OCI-LY7 (cell line): ENCODE measurements at regions not wholly inside any gene's neighbourhood (a gene's known extent, or its start where the extent isn't known, plus 50 kb on each side); places are given as distances from the start of the nearest gene placed in this dataset.
"Not testable (repeated sequence)": the region's sequence is repeated elsewhere in the genome, so short reads cannot be mapped to it uniquely, and the experiment has no call there.

ENCODE experiments used
- BruUV-seq: library from RNA; stranded (reverse); fragments of 400-500 nt; replicated peaks from 2 replicates; lab custom pipeline; 2021; lab: Mats Ljungman, UMichigan
- CTCF ChIA-PET: fragments of 300-600 bp; sonication (Branson Sonifier 250); formaldehyde crosslinking; loops from one replicate; lab custom pipeline; 2022; ENCODE audit warnings: antibody characterized with exemption; ENCODE audit not compliant: unreplicated experiment; lab: Charles Lee
- POLR2A ChIA-PET: fragments of 300-600 bp; sonication (Branson Sonifier 250); formaldehyde crosslinking; loops from one replicate; lab custom pipeline; 2022; ENCODE audit warnings: antibody characterized with exemption; lab: Charles Lee
- DNase-seq: peaks from one replicate; pipeline ENCODE4 v3.0.0-alpha.2; 2015; ENCODE audit warnings: low spot score
- H2AFZ ChIP-seq: fragments of 200-600 bp; sonication (generic), shearing (Covaris generic); 2 replicates; pipeline ENCODE4 v1.6.1; 2014; ENCODE audit warnings: mild to moderate bottlenecking, antibody characterized with exemption, low read length, moderate library complexity
- H3K27ac ChIP-seq: fragments of 200-600 bp; sonication (generic); 2 replicates; pipeline ENCODE4 v1.5.1; 2014; ENCODE audit warnings: mixed run types, low read depth, mild to moderate bottlenecking, moderate library complexity, low read length, inconsistent platforms; ENCODE audit not compliant: poor library complexity, severe bottlenecking
- H3K36me3 ChIP-seq: fragments of 200-600 bp; sonication (generic); 2 replicates; pipeline ENCODE4 v1.6.1; 2014; ENCODE audit warnings: mild to moderate bottlenecking, antibody characterized with exemption, low read length, moderate library complexity, mixed read lengths; ENCODE audit not compliant: insufficient read depth
- H3K4me1 ChIP-seq: fragments of 200-600 bp; sonication (generic); 2 replicates; pipeline ENCODE4 v1.5.1; 2014; ENCODE audit warnings: mild to moderate bottlenecking, low read length; ENCODE audit not compliant: insufficient read depth, poor library complexity, severe bottlenecking
- H3K4me2 ChIP-seq: fragments of 200-600 bp; sonication (generic); 2 replicates; pipeline ENCODE4 v1.6.1; 2014; ENCODE audit warnings: mild to moderate bottlenecking, low read length
- H3K4me3 ChIP-seq: fragments of 200-600 bp; sonication (generic); 2 replicates; pipeline ENCODE4 v1.5.1; 2014; ENCODE audit warnings: mild to moderate bottlenecking, low read depth, low read length; ENCODE audit not compliant: poor library complexity, severe bottlenecking
- H3K79me2 ChIP-seq: fragments of 200-600 bp; sonication (generic); 2 replicates; pipeline ENCODE4 v1.6.1; 2016; ENCODE audit warnings: low read depth, mild to moderate bottlenecking, low read length, moderate library complexity, mixed read lengths; ENCODE audit not compliant: insufficient read depth
- H3K9me2 ChIP-seq: fragments of 200-600 bp; sonication (generic); 2 replicates; pipeline ENCODE4 v1.6.1; 2016; ENCODE audit warnings: mild to moderate bottlenecking, low read length, mixed read lengths; ENCODE audit not compliant: insufficient read depth
- H3K9me3 ChIP-seq: fragments of 200-600 bp; sonication (generic); 2 replicates; pipeline ENCODE4 v1.6.1; 2014; ENCODE audit warnings: mild to moderate bottlenecking, mixed run types, low read length, mixed read lengths
- H4K20me1 ChIP-seq: fragments of 200-600 bp; sonication (generic); 2 replicates; pipeline ENCODE4 v1.6.1; 2014; ENCODE audit warnings: mild to moderate bottlenecking, antibody characterized with exemption, low read length, moderate library complexity, mixed read lengths; ENCODE audit not compliant: insufficient read depth
- intact Hi-C: fragments of 100-400 bp; cut with micrococcal nuclease; formaldehyde crosslinking; loops from one replicate; pipeline ENCODE4 v1.10.0; 2022; ENCODE audit not compliant: unreplicated experiment
- TF ChIP-seq, protein P1 (sequence below): fragments of 200-600 bp; sonication (generic); conservative IDR thresholded peaks from 2 replicates; pipeline ENCODE4 v1.5.1; 2014; ENCODE audit warnings: mild to moderate bottlenecking, antibody characterized with exemption, low read length, moderate library complexity, mixed read lengths

DNA sequence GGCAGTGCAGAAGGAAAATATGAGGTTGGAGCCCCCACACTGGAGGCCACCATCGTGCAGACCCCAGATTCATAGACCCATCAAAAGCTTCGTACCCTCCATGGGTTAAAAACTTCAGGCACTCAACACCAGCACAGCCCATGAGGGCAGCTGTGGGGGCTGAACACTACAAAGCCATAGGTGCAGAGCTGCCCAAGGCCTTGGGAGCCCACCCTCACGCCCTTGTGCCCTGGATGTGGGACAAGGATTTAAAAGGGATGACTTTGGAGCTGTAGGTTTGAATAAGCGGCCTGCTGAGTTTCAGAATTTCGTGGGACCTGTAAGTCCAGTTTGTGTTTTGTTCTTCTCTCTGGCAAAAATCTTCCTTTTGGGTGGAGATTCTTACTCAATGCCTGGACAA is 747.6 kb downstream of the SPATA31A6 start:
- H3K27ac ChIP-seq, CTCF ChIA-PET, H3K36me3 ChIP-seq, H2AFZ ChIP-seq, H3K4me3 ChIP-seq, H3K4me2 ChIP-seq, DNase-seq, H3K9me2 ChIP-seq, H3K79me2 ChIP-seq, intact Hi-C loops, H4K20me1 ChIP-seq, H3K9me3 ChIP-seq, BruUV-seq, H3K4me1 ChIP-seq, POLR2A ChIA-PET: not testable (repeated sequence)

DNA sequence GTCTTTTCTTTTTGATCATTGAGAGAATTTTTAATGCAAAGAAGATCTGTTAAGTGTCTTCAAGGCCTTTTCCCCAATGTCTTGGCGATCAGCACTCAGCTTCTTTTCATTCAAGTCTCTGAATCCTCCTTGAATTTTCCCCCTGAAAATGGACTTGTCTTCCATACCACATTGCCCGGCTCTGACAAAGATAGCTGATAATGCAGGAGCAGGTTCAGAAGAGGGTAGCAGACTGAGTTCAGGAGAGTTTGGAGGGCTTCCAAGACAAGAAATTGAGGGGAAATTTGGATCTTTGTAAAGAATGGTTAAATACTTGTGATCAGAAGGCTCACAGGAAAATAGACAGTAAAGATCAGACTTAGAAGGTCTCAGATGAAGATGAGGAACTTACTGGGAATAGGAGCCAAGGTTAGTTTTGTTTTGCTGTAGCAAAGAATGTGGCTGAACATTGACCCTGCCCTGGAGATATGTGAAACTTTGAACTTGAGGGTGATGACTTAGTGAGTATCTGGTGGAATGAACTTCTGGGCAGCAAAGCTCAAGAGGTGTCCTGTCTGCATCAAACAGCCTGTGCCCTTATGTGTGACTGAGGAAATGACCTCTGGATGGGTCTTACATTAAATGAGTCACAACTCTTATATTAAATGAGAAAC is 754.2 kb downstream of the SPATA31A6 start:
- H3K4me1 ChIP-seq, H4K20me1 ChIP-seq, DNase-seq, H3K4me3 ChIP-seq, H2AFZ ChIP-seq, POLR2A ChIA-PET, H3K4me2 ChIP-seq, CTCF ChIA-PET, H3K79me2 ChIP-seq, H3K9me3 ChIP-seq, BruUV-seq, H3K27ac ChIP-seq, H3K9me2 ChIP-seq, intact Hi-C loops, H3K36me3 ChIP-seq: not testable (repeated sequence)

DNA sequence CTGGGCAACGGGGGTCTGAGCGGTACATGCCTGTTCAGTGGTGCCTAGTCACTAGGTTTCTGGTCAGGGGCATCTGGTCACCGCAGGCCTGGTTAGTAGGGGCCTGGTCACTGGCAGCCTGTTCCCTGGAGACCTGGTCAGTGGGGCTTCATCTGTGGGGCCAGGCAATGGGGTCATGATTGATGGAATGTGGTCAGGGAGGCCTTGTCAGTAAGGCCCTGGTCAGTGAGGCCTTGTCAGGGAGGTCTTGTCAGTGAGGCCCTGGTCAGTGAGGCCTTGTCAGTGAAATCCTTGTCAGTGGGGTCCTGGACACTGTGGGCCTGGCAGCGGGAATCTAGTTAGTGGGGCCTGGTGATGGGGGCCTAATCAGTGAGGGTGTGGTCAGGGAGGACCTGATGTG is 763.6 kb downstream of the SPATA31A6 start:
- H3K9me3 ChIP-seq, H4K20me1 ChIP-seq, POLR2A ChIA-PET, H3K4me1 ChIP-seq, H3K36me3 ChIP-seq, BruUV-seq, H3K4me2 ChIP-seq, H3K4me3 ChIP-seq, H2AFZ ChIP-seq, H3K27ac ChIP-seq, intact Hi-C loops, H3K9me2 ChIP-seq, H3K79me2 ChIP-seq, CTCF ChIA-PET, DNase-seq: not testable (repeated sequence)

DNA sequence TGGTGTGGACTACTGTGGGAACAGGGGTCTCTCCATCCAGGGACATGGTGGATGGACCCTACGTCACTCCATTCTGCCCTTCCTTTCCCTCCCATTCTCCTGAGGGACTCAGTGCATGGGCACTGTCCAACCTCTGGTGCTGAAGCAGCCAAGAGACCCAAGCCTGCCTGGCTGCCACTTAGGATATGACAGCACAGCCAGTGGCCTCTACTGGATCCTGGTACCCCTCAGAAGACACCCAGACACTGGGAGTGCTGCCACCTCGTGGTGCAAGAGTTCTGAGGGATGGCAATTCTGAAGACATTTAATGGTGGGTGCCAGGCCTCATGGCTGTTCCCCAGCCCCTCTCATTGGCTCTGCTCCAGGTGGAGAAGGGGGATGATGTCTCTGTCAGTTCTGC is 767.8 kb downstream of the SPATA31A6 start:
- TF ChIP-seq, protein P1, sequence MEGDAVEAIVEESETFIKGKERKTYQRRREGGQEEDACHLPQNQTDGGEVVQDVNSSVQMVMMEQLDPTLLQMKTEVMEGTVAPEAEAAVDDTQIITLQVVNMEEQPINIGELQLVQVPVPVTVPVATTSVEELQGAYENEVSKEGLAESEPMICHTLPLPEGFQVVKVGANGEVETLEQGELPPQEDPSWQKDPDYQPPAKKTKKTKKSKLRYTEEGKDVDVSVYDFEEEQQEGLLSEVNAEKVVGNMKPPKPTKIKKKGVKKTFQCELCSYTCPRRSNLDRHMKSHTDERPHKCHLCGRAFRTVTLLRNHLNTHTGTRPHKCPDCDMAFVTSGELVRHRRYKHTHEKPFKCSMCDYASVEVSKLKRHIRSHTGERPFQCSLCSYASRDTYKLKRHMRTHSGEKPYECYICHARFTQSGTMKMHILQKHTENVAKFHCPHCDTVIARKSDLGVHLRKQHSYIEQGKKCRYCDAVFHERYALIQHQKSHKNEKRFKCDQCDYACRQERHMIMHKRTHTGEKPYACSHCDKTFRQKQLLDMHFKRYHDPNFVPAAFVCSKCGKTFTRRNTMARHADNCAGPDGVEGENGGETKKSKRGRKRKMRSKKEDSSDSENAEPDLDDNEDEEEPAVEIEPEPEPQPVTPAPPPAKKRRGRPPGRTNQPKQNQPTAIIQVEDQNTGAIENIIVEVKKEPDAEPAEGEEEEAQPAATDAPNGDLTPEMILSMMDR, result peak; percentile 48; the same call in 1 of the 2 replicates

DNA sequence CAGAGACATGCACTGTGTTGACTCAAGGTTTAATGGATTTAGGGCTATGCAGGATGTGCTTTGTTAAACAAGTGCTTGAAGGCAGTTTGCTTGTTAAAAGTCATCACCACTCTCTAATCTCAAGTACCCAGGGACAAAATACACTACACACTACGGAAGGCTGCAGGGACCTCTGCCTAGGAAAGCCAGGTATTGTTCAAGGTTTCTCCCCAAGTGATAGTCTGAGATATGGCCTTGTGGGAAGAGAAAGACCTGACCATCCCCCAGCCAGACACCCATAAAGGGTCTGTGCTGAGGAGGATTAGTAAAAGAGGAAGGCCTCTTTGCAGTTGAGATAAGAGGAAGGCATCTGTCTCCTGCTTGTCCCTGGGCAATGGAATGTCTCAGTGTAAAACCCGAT is 781.7 kb downstream of the SPATA31A6 start:
- H3K27ac ChIP-seq, H2AFZ ChIP-seq, H3K4me2 ChIP-seq, DNase-seq, H4K20me1 ChIP-seq, H3K36me3 ChIP-seq, H3K9me3 ChIP-seq, H3K79me2 ChIP-seq, H3K9me2 ChIP-seq, CTCF ChIA-PET, H3K4me1 ChIP-seq, BruUV-seq, H3K4me3 ChIP-seq, POLR2A ChIA-PET, intact Hi-C loops: not testable (repeated sequence)

More for the DNA sequence above, 767.8 kb downstream of the SPATA31A6 start:
- H3K4me1 ChIP-seq, H2AFZ ChIP-seq, H4K20me1 ChIP-seq, H3K9me2 ChIP-seq, H3K27ac ChIP-seq, H3K4me2 ChIP-seq, BruUV-seq, POLR2A ChIA-PET, CTCF ChIA-PET, H3K36me3 ChIP-seq, H3K9me3 ChIP-seq, intact Hi-C loops, H3K4me3 ChIP-seq, H3K79me2 ChIP-seq: not testable (repeated sequence)
- peak; percentile 3 for DNase-seq

DNA sequence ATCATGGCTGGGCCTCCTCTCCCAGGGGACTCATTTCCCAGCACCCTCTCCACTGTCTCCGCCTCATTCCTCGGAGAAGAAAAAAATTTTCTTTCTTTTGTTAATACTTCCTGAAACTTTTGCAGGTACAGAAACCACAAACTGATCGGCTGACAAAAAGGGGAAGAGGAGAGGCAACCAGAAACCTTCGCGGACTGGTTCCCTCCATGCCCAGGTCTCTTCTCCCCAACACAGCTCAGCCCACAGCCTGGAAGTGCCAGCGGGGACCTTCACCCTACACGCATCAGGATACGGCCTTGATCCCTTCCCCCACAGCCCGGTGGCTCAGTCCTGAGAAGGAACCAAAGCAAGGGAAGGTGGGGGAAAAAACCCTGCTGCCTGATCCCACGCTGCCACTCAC is 788.4 kb downstream of the SPATA31A6 start:
- H3K4me3 ChIP-seq, H3K27ac ChIP-seq, H3K9me2 ChIP-seq, H3K4me2 ChIP-seq, DNase-seq, BruUV-seq, H4K20me1 ChIP-seq, intact Hi-C loops, CTCF ChIA-PET, H3K79me2 ChIP-seq, H3K36me3 ChIP-seq, POLR2A ChIA-PET, H3K4me1 ChIP-seq, H2AFZ ChIP-seq, H3K9me3 ChIP-seq: not testable (repeated sequence)
